ENCODE measurements at regions not wholly inside any gene's neighbourhood (a gene's known extent, or its start where the extent isn't known, plus 50 kb on each side); places are given as distances from the start of the nearest gene placed in this dataset.

GRCh38 chr13:38002606-38003005 lies 133.0 kb upstream of the TRPC4 start:
- no peak for TF ChIP-seq CTCF (IDR thresholded peaks at IDR 0.05)
- TF ChIP-seq POLR2AphosphoS5 (IDR thresholded peaks at IDR 0.05) = no peak

Data from transverse colon (tissue), 4 donors.